Hepatocyte (in vitro differentiated cells): ENCODE measurements at regions not wholly inside any gene's neighbourhood (a gene's known extent, or its start where the extent isn't known, plus 50 kb on each side); places are given as distances from the start of the nearest gene placed in this dataset.

ENCODE experiments used
- CTCF ChIP-seq: fragments of 200-600 bp; sonication (generic); IDR thresholded peaks from 2 replicates; pipeline ENCODE4 v1.5.1; 2016; ENCODE audit warnings: antibody characterized with exemption, mild to moderate bottlenecking; ENCODE audit not compliant: poor library complexity
- EZH2 ChIP-seq: fragments of 200-600 bp; sonication (generic); IDR thresholded peaks from 2 replicates; pipeline ENCODE4 v1.6.1; 2016; ENCODE audit warnings: antibody characterized with exemption, mild to moderate bottlenecking, borderline replicate concordance
- EZH2phosphoT487 ChIP-seq: fragments of 200-600 bp; sonication (generic); IDR thresholded peaks from one replicate; pipeline ENCODE4 v1.6.1; 2018; ENCODE audit warnings: antibody characterized with exemption, mild to moderate bottlenecking, low read depth, moderate library complexity; ENCODE audit not compliant: unreplicated experiment, severe bottlenecking

DNA sequence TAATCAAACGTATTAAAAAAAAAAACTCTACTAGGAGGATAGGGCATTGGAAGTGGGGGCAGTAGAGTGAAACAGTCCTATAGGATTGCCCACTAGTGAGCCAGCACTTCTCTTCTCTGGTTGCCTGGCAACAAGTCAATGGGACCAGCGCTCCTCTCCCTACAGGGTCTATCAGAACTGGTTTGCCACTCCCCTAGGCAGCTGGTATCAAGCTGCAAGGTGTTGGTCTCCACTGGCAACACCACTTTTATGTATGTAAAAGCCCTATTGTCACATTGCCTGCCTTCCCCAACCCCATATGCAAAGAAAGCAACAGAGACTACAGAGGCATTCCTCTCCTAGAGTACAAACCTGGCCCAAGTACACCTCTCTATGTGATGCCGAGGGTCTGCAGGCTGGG, 166.9 kb upstream of the MCHR2 start:
- TF ChIP-seq CTCF (no peak), EZH2 (no peak), EZH2phosphoT487 (no peak)
